Lower lobe of right lung (tissue), 2 donors: ENCODE measurements at regions not wholly inside any gene's neighbourhood (a gene's known extent, or its start where the extent isn't known, plus 50 kb on each side); places are given as distances from the start of the nearest gene placed in this dataset.

Source experiments
- ATAC-seq, 2 donors: fragments of 200-7000 bp; cut with Tn5 transposase; one replicate each; pipeline ENCODE4 v1.9.1; 2020 to 2022; ENCODE audit warnings: mild to moderate bottlenecking in 2 of 2, moderate library complexity in 2 of 2
- DNase-seq: peaks from one replicate; pipeline ENCODE4 v3.0.0-alpha.2; 2020
- H3K27ac ChIP-seq: fragments of 200-600 bp; one replicate; pipeline ENCODE4 v1.8.0; 2022
- H3K27me3 ChIP-seq: fragments of 200-600 bp; one replicate; pipeline ENCODE4 v1.8.0; 2022; ENCODE audit warnings: low read depth
- H3K36me3 ChIP-seq: fragments of 200-600 bp; one replicate; pipeline ENCODE4 v1.8.0; 2022; ENCODE audit warnings: mild to moderate bottlenecking
- H3K4me1 ChIP-seq: fragments of 200-600 bp; one replicate; pipeline ENCODE4 v1.8.0; 2022
- H3K4me3 ChIP-seq: fragments of 200-600 bp; one replicate; pipeline ENCODE4 v1.8.0; 2022; ENCODE audit warnings: mild to moderate bottlenecking
- H3K9me3 ChIP-seq: fragments of 200-600 bp; one replicate; pipeline ENCODE4 v1.8.0; 2022
- intact Hi-C: fragments of 100-400 bp; cut with DNase I; formaldehyde crosslinking; loops from one replicate; pipeline ENCODE4 v1.11.0; 2022
- TF ChIP-seq, protein P1 (sequence below): fragments of 200-600 bp; IDR thresholded peaks from one replicate; pipeline ENCODE4 v1.8.0; 2022; ENCODE audit warnings: antibody characterized with exemption, mild to moderate bottlenecking
- donor health status: DM: no; HTN: yes; CAD: no; lungs with severe emphysema.

DNA sequence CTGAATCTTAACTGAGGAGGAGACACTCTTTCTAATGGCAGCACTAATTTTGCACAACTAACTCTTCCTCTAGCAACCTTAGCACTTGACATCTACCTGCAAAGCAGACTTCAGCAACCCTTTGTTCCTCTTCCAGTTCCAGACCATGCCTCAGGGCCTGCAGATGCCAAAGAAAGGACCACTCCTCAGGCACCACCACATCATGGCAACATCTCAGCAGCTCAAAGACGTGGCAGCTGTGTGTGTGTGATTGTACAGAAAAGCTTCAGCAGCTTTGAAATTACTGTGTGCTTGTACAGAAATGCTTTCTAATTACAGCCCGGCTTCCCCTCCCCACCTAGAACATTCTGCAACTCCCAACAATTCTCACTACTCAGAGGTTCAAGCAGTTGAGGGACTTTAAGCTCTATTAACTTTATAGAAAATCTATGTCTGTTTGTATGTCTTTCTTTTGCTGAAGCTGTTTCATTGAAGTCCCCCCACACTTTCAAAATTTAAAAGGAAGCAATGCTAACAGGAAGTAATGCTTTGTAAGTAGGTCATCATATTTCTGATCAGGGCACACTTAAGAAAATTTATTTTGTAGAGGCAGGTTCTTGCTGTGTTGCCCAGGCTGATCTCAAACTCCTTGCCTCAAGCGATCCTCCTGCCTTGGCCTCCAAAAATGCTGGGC is 115.2 kb downstream of the CD47 start:
- H3K4me3 ChIP-seq, result no peak overlapping the region
- no peaks in the 10 kb centered on the region for H3K9me3 ChIP-seq
- ATAC-seq (no peak), DNase-seq (no peak)
- no peak overlapping the region for H3K27ac ChIP-seq
- intact Hi-C loops, result no loop called here
- H3K27me3 ChIP-seq, result no peaks in the 10 kb centered on the region
- TF ChIP-seq, protein P1, sequence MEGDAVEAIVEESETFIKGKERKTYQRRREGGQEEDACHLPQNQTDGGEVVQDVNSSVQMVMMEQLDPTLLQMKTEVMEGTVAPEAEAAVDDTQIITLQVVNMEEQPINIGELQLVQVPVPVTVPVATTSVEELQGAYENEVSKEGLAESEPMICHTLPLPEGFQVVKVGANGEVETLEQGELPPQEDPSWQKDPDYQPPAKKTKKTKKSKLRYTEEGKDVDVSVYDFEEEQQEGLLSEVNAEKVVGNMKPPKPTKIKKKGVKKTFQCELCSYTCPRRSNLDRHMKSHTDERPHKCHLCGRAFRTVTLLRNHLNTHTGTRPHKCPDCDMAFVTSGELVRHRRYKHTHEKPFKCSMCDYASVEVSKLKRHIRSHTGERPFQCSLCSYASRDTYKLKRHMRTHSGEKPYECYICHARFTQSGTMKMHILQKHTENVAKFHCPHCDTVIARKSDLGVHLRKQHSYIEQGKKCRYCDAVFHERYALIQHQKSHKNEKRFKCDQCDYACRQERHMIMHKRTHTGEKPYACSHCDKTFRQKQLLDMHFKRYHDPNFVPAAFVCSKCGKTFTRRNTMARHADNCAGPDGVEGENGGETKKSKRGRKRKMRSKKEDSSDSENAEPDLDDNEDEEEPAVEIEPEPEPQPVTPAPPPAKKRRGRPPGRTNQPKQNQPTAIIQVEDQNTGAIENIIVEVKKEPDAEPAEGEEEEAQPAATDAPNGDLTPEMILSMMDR, result no peak
- H3K4me1 ChIP-seq, result peaks cover 4% of the 10 kb centered on the region
- no peaks in the 10 kb centered on the region for H3K36me3 ChIP-seq

- Histone ChIP-seq H3K36me3 (no peaks in the 10 kb centered on the region), H3K27me3 (no peaks in the 10 kb centered on the region), H3K9me3 (no peaks in the 10 kb centered on the region), H3K4me1 (peaks cover 10% of the 10 kb centered on the region), H3K4me3 (no peak overlapping the region), H3K27ac (no peak overlapping the region)
- TF ChIP-seq, protein P1, result no peak
- DNase-seq (no peak), ATAC-seq (no peak)
- intact Hi-C loops, result no loop called here
Measured at GRCh38 chr3:107973961-107974360, 116.9 kb downstream of the CD47 start.

- Histone ChIP-seq H3K4me3 (no peak overlapping the region), H3K4me1 (peaks cover 10% of the 10 kb centered on the region), H3K36me3 (no peaks in the 10 kb centered on the region), H3K9me3 (no peaks in the 10 kb centered on the region), H3K27me3 (no peaks in the 10 kb centered on the region), H3K27ac (no peak overlapping the region)
- no peak for DNase-seq
- intact Hi-C loops, result no loop called here
- TF ChIP-seq, protein P1, result no peak
- ATAC-seq, result no peak
Measured at GRCh38 chr3:107973152-107973551, 117.7 kb downstream of the CD47 start.

- no peak for ATAC-seq
- Histone ChIP-seq H3K36me3 (no peaks in the 10 kb centered on the region), H3K27ac (no peak overlapping the region), H3K27me3 (no peaks in the 10 kb centered on the region), H3K9me3 (no peaks in the 10 kb centered on the region), H3K4me3 (no peak overlapping the region), H3K4me1 (peaks cover 10% of the 10 kb centered on the region)
- no peak for DNase-seq
- TF ChIP-seq, protein P1, result no peak
- intact Hi-C loops, result no loop called here
Measured at GRCh38 chr3:107970993-107971580, 119.7 kb downstream of the CD47 start.

- Histone ChIP-seq H3K9me3 (no peaks in the 10 kb centered on the region), H3K4me1 (peaks cover 10% of the 10 kb centered on the region), H3K4me3 (no peak overlapping the region), H3K27me3 (no peaks in the 10 kb centered on the region), H3K27ac (peak overlapping the region; percentile 51), H3K36me3 (no peaks in the 10 kb centered on the region)
- DNase-seq (no peak), ATAC-seq (peak; percentile 49 to 78)
- TF ChIP-seq, protein P1, result no peak
- intact Hi-C loops, result no loop called here
Measured at GRCh38 chr3:107969994-107970819, 120.6 kb downstream of the CD47 start.
